ENCODE measurements at regions not wholly inside any gene's neighbourhood (a gene's known extent, or its start where the extent isn't known, plus 50 kb on each side); places are given as distances from the start of the nearest gene placed in this dataset.
"Not testable (repeated sequence)": the region's sequence is repeated elsewhere in the genome, so short reads cannot be mapped to it uniquely, and the experiment has no call there.

- not testable (repeated sequence) for ATAC-seq (replicated peaks); H3K4me3 Mint-ChIP-seq
Measured at GRCh38 chr14:53616536-53616935, 340.1 kb downstream of the BMP4 start.

GRCh38 chr14:53615252-53615651 lies 341.4 kb downstream of the BMP4 start:
- no peaks in the 10 kb centered on the region for H3K27me3 Mint-ChIP-seq
- ATAC-seq (replicated peaks), result no peak
- DNase-seq, result no peak
- no peak overlapping the region for H3K4me3 Mint-ChIP-seq
- H3K9me3 Mint-ChIP-seq, result peaks cover 7 to 17% of the 10 kb centered on the region in 2 donors
- H3K36me3 Mint-ChIP-seq (ENCODE audit: insufficient read depth), result no peaks in the 10 kb centered on the region
- no peak overlapping the region for H3K27ac Mint-ChIP-seq
- H3K4me1 Mint-ChIP-seq (ENCODE audit: low read depth in 2 of 2), result no peaks in the 10 kb centered on the region

More at GRCh38 chr14:53616536-53616935, 340.1 kb downstream of the BMP4 start:
- peaks cover 7 to 17% of the 10 kb centered on the region in 2 donors for H3K9me3 Mint-ChIP-seq
- not testable (repeated sequence) for DNase-seq; H3K27ac Mint-ChIP-seq; H3K4me1 Mint-ChIP-seq (ENCODE audit: low read depth in 2 of 2); H3K27me3 Mint-ChIP-seq; H3K36me3 Mint-ChIP-seq (ENCODE audit: insufficient read depth)

GRCh38 chr14:53613404-53614253 lies 343.0 kb downstream of the BMP4 start:
- Mint-ChIP-seq H3K36me3 (ENCODE audit: insufficient read depth) (no peaks in the 10 kb centered on the region), H3K9me3 (peaks cover 7 to 17% of the 10 kb centered on the region in 2 donors), H3K27ac (no peak overlapping the region), H3K27me3 (no peaks in the 10 kb centered on the region), H3K4me3 (no peak overlapping the region), H3K4me1 (ENCODE audit: low read depth in 2 of 2) (no peaks in the 10 kb centered on the region)
- ATAC-seq (replicated peaks) (peak; percentile 35), DNase-seq (no peak)

GRCh38 chr14:53610947-53611346 lies 345.7 kb downstream of the BMP4 start:
- ATAC-seq (replicated peaks) (no peak), DNase-seq (no peak)
- H3K27ac Mint-ChIP-seq, result no peak overlapping the region
- no peak overlapping the region for H3K4me3 Mint-ChIP-seq
- H3K9me3 Mint-ChIP-seq, result peaks cover 0 to 16% of the 10 kb centered on the region in 2 donors
- H3K27me3 Mint-ChIP-seq, result no peaks in the 10 kb centered on the region
- no peaks in the 10 kb centered on the region for H3K36me3 Mint-ChIP-seq (ENCODE audit: insufficient read depth)
- H3K4me1 Mint-ChIP-seq (ENCODE audit: low read depth in 2 of 2), result no peaks in the 10 kb centered on the region

GRCh38 chr14:53609009-53609408 lies 347.6 kb downstream of the BMP4 start:
- Mint-ChIP-seq H3K27ac (no peak overlapping the region), H3K36me3 (ENCODE audit: insufficient read depth) (no peaks in the 10 kb centered on the region), H3K4me3 (no peak overlapping the region), H3K27me3 (no peaks in the 10 kb centered on the region), H3K9me3 (peaks cover 0 to 16% of the 10 kb centered on the region in 2 donors), H3K4me1 (ENCODE audit: low read depth in 2 of 2) (no peaks in the 10 kb centered on the region)
- DNase-seq (no peak), ATAC-seq (replicated peaks) (no peak)

GRCh38 chr14:53608369-53608768 lies 348.3 kb downstream of the BMP4 start:
- Mint-ChIP-seq H3K9me3 (peaks cover 0 to 12% of the 10 kb centered on the region in 2 donors), H3K27ac (no peak overlapping the region), H3K27me3 (no peaks in the 10 kb centered on the region), H3K4me3 (no peak overlapping the region), H3K36me3 (ENCODE audit: insufficient read depth) (no peaks in the 10 kb centered on the region), H3K4me1 (ENCODE audit: low read depth in 2 of 2) (no peaks in the 10 kb centered on the region)
- DNase-seq, result no peak
- no peak for ATAC-seq (replicated peaks)

GRCh38 chr14:53606203-53606602 lies 350.4 kb downstream of the BMP4 start:
- Mint-ChIP-seq H3K27me3 (no peaks in the 10 kb centered on the region), H3K36me3 (ENCODE audit: insufficient read depth) (no peaks in the 10 kb centered on the region), H3K4me1 (ENCODE audit: low read depth in 2 of 2) (no peaks in the 10 kb centered on the region), H3K27ac (no peak overlapping the region), H3K9me3 (peaks cover 0 to 12% of the 10 kb centered on the region in 2 donors), H3K4me3 (no peak overlapping the region)
- DNase-seq (no peak), ATAC-seq (replicated peaks) (no peak)

GRCh38 chr14:53605562-53605961 lies 351.1 kb downstream of the BMP4 start:
- H3K27ac Mint-ChIP-seq, result no peak overlapping the region
- H3K4me1 Mint-ChIP-seq (ENCODE audit: low read depth in 2 of 2), result no peaks in the 10 kb centered on the region
- DNase-seq (no peak), ATAC-seq (replicated peaks) (no peak)
- H3K27me3 Mint-ChIP-seq, result no peaks in the 10 kb centered on the region
- H3K36me3 Mint-ChIP-seq (ENCODE audit: insufficient read depth), result no peaks in the 10 kb centered on the region
- H3K9me3 Mint-ChIP-seq, result peaks cover 0 to 12% of the 10 kb centered on the region in 2 donors
- H3K4me3 Mint-ChIP-seq, result no peak overlapping the region

- H3K27ac Mint-ChIP-seq, result no peak overlapping the region
- H3K9me3 Mint-ChIP-seq, result peaks cover 0 to 12% of the 10 kb centered on the region in 2 donors
- H3K4me3 Mint-ChIP-seq, result no peak overlapping the region
- DNase-seq (no peak), ATAC-seq (replicated peaks) (no peak)
- H3K27me3 Mint-ChIP-seq, result no peaks in the 10 kb centered on the region
- H3K4me1 Mint-ChIP-seq (ENCODE audit: low read depth in 2 of 2), result no peaks in the 10 kb centered on the region
- H3K36me3 Mint-ChIP-seq (ENCODE audit: insufficient read depth), result no peaks in the 10 kb centered on the region
Measured at GRCh38 chr14:53603994-53604393, 352.6 kb downstream of the BMP4 start.

- DNase-seq, result no peak
- peaks cover 0 to 9% of the 10 kb centered on the region in 2 donors for H3K9me3 Mint-ChIP-seq
- no peaks in the 10 kb centered on the region for H3K4me1 Mint-ChIP-seq (ENCODE audit: low read depth in 2 of 2)
- no peaks in the 10 kb centered on the region for H3K27me3 Mint-ChIP-seq
- no peak overlapping the region for H3K27ac Mint-ChIP-seq
- H3K4me3 Mint-ChIP-seq, result no peak overlapping the region
- ATAC-seq (replicated peaks), result no peak
- no peaks in the 10 kb centered on the region for H3K36me3 Mint-ChIP-seq (ENCODE audit: insufficient read depth)
Measured at GRCh38 chr14:53601409-53601808, 355.2 kb downstream of the BMP4 start.

GRCh38 chr14:53599221-53599945 lies 357.2 kb downstream of the BMP4 start:
- Mint-ChIP-seq H3K9me3 (peaks cover 7% of the 10 kb centered on the region in 2 donors), H3K27ac (no peak overlapping the region), H3K4me1 (ENCODE audit: low read depth in 2 of 2) (no peaks in the 10 kb centered on the region), H3K36me3 (ENCODE audit: insufficient read depth) (no peaks in the 10 kb centered on the region), H3K4me3 (no peak overlapping the region), H3K27me3 (no peaks in the 10 kb centered on the region)
- DNase-seq (no peak), ATAC-seq (replicated peaks) (no peak)

- Mint-ChIP-seq H3K27ac (no peak overlapping the region), H3K9me3 (peaks cover 4 to 8% of the 10 kb centered on the region in 2 donors), H3K4me3 (no peak overlapping the region), H3K4me1 (ENCODE audit: low read depth in 2 of 2) (no peaks in the 10 kb centered on the region), H3K36me3 (ENCODE audit: insufficient read depth) (no peaks in the 10 kb centered on the region), H3K27me3 (no peaks in the 10 kb centered on the region)
- ATAC-seq (replicated peaks) (no peak), DNase-seq (no peak)
Measured at GRCh38 chr14:53596853-53597525, 359.6 kb downstream of the BMP4 start.

GRCh38 chr14:53591816-53592215 lies 364.8 kb downstream of the BMP4 start:
- no peak for DNase-seq
- no peaks in the 10 kb centered on the region for H3K36me3 Mint-ChIP-seq (ENCODE audit: insufficient read depth)
- H3K27me3 Mint-ChIP-seq, result no peaks in the 10 kb centered on the region
- no peak overlapping the region for H3K4me3 Mint-ChIP-seq
- ATAC-seq (replicated peaks), result no peak
- H3K4me1 Mint-ChIP-seq (ENCODE audit: low read depth in 2 of 2), result no peaks in the 10 kb centered on the region
- H3K27ac Mint-ChIP-seq, result no peak overlapping the region
- peaks cover 14 to 18% of the 10 kb centered on the region in 2 donors for H3K9me3 Mint-ChIP-seq

Data from effector memory CD8-positive, alpha-beta T cell (primary cell).